ENCODE measurements at regions not wholly inside any gene's neighbourhood (a gene's known extent, or its start where the extent isn't known, plus 50 kb on each side); places are given as distances from the start of the nearest gene placed in this dataset.

DNA sequence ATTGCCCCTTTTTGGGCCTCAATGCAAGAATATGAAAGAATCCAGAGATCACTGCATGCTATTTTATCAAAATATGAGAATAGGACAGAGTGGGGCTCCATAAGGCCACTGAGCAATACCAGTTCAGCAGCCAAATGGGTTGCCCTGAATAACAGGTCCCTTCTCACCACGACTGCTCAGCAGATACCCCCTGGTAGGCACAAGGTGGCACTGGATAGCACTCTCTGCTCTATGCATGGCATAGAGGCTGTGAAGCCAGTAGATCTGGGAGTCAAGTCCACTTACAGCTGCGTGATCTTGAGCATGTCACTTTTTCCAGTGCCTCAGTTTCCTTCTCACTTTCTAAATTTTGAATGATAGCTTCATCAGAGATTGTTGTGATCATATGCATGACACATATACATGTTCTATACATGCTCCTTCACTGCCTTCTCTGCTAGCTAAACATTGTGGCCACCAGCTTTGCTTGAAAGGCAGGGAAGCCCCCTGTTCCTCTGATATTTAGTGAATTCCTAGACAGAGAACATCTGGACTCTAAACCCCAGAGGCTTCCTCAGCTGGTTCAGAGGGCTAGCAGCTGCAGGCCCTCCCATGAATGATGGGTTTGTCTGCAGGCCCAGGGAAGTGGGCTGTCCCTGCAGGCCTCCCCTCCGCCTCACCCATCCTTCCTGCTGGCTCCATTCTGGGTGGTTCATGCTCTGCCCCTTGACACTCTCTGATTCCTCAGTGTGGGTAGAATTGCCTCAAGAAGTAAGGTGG lies 84.9 kb upstream of the ASIC2 start:
- TF ChIP-seq ZFP3 (CRISPR knock-in tag; IDR thresholded peaks at IDR 0.05) (no peak), TCF4 (CRISPR knock-in tag; IDR thresholded peaks at IDR 0.05; ENCODE audit: borderline replicate concordance) (no peak), OSR1 (CRISPR knock-in tag; IDR thresholded peaks at IDR 0.05) (no peak), ZC3H10 (CRISPR knock-in tag; IDR thresholded peaks at IDR 0.05) (no peak), PPARA (CRISPR knock-in tag; IDR thresholded peaks at IDR 0.05; ENCODE audit: borderline replicate concordance) (no peak), TOX (CRISPR knock-in tag; IDR thresholded peaks at IDR 0.05; ENCODE audit: borderline replicate concordance) (no peak), CSDC2 (CRISPR knock-in tag; IDR thresholded peaks at IDR 0.05) (no peak), ISL1 (CRISPR knock-in tag; IDR thresholded peaks at IDR 0.05) (no peak), ZNF565 (CRISPR knock-in tag; conservative IDR thresholded peaks at IDR 0.05; ENCODE audit: low read depth) (no peak), GLIS3 (CRISPR knock-in tag; IDR thresholded peaks at IDR 0.05) (no peak), SNAI2 (CRISPR knock-in tag; IDR thresholded peaks at IDR 0.05) (no peak), ZNF70 (CRISPR knock-in tag; IDR thresholded peaks at IDR 0.05) (no peak), ARNTL (CRISPR knock-in tag; IDR thresholded peaks at IDR 0.05; ENCODE audit: borderline replicate concordance, low read depth) (no peak), ESRRG (CRISPR knock-in tag; IDR thresholded peaks at IDR 0.05) (no peak)
- TF ChIP-seq, protein P1, sequence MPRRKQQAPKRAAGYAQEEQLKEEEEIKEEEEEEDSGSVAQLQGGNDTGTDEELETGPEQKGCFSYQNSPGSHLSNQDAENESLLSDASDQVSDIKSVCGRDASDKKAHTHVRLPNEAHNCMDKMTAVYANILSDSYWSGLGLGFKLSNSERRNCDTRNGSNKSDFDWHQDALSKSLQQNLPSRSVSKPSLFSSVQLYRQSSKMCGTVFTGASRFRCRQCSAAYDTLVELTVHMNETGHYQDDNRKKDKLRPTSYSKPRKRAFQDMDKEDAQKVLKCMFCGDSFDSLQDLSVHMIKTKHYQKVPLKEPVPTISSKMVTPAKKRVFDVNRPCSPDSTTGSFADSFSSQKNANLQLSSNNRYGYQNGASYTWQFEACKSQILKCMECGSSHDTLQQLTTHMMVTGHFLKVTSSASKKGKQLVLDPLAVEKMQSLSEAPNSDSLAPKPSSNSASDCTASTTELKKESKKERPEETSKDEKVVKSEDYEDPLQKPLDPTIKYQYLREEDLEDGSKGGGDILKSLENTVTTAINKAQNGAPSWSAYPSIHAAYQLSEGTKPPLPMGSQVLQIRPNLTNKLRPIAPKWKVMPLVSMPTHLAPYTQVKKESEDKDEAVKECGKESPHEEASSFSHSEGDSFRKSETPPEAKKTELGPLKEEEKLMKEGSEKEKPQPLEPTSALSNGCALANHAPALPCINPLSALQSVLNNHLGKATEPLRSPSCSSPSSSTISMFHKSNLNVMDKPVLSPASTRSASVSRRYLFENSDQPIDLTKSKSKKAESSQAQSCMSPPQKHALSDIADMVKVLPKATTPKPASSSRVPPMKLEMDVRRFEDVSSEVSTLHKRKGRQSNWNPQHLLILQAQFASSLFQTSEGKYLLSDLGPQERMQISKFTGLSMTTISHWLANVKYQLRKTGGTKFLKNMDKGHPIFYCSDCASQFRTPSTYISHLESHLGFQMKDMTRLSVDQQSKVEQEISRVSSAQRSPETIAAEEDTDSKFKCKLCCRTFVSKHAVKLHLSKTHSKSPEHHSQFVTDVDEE (CRISPR knock-in tag; IDR thresholded peaks at IDR 0.05), result no peak
- TF ChIP-seq, protein P2, sequence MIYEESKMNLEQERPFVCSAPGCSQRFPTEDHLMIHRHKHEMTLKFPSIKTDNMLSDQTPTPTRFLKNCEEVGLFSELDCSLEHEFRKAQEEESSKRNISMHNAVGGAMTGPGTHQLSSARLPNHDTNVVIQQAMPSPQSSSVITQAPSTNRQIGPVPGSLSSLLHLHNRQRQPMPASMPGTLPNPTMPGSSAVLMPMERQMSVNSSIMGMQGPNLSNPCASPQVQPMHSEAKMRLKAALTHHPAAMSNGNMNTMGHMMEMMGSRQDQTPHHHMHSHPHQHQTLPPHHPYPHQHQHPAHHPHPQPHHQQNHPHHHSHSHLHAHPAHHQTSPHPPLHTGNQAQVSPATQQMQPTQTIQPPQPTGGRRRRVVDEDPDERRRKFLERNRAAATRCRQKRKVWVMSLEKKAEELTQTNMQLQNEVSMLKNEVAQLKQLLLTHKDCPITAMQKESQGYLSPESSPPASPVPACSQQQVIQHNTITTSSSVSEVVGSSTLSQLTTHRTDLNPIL (CRISPR knock-in tag; IDR thresholded peaks at IDR 0.05; ENCODE audit: low read depth), result no peak
- TF ChIP-seq, protein P3, sequence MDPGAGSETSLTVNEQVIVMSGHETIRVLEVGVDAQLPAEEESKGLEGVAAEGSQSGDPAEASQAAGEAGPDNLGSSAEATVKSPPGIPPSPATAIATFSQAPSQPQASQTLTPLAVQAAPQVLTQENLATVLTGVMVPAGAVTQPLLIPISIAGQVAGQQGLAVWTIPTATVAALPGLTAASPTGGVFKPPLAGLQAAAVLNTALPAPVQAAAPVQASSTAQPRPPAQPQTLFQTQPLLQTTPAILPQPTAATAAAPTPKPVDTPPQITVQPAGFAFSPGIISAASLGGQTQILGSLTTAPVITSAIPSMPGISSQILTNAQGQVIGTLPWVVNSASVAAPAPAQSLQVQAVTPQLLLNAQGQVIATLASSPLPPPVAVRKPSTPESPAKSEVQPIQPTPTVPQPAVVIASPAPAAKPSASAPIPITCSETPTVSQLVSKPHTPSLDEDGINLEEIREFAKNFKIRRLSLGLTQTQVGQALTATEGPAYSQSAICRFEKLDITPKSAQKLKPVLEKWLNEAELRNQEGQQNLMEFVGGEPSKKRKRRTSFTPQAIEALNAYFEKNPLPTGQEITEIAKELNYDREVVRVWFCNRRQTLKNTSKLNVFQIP (CRISPR knock-in tag; IDR thresholded peaks at IDR 0.05; ENCODE audit: borderline replicate concordance, low read depth), result no peak
- TF ChIP-seq, protein P4, sequence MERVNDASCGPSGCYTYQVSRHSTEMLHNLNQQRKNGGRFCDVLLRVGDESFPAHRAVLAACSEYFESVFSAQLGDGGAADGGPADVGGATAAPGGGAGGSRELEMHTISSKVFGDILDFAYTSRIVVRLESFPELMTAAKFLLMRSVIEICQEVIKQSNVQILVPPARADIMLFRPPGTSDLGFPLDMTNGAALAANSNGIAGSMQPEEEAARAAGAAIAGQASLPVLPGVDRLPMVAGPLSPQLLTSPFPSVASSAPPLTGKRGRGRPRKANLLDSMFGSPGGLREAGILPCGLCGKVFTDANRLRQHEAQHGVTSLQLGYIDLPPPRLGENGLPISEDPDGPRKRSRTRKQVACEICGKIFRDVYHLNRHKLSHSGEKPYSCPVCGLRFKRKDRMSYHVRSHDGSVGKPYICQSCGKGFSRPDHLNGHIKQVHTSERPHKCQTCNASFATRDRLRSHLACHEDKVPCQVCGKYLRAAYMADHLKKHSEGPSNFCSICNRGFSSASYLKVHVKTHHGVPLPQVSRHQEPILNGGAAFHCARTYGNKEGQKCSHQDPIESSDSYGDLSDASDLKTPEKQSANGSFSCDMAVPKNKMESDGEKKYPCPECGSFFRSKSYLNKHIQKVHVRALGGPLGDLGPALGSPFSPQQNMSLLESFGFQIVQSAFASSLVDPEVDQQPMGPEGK (CRISPR knock-in tag; IDR thresholded peaks at IDR 0.05; ENCODE audit: borderline replicate concordance), result no peak
- TF ChIP-seq, protein P5, sequence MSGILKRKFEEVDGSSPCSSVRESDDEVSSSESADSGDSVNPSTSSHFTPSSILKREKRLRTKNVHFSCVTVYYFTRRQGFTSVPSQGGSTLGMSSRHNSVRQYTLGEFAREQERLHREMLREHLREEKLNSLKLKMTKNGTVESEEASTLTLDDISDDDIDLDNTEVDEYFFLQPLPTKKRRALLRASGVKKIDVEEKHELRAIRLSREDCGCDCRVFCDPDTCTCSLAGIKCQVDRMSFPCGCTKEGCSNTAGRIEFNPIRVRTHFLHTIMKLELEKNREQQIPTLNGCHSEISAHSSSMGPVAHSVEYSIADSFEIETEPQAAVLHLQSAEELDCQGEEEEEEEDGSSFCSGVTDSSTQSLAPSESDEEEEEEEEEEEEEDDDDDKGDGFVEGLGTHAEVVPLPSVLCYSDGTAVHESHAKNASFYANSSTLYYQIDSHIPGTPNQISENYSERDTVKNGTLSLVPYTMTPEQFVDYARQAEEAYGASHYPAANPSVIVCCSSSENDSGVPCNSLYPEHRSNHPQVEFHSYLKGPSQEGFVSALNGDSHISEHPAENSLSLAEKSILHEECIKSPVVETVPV (CRISPR knock-in tag; IDR thresholded peaks at IDR 0.05), result no peak
- ATAC-seq, result no peak

DNA sequence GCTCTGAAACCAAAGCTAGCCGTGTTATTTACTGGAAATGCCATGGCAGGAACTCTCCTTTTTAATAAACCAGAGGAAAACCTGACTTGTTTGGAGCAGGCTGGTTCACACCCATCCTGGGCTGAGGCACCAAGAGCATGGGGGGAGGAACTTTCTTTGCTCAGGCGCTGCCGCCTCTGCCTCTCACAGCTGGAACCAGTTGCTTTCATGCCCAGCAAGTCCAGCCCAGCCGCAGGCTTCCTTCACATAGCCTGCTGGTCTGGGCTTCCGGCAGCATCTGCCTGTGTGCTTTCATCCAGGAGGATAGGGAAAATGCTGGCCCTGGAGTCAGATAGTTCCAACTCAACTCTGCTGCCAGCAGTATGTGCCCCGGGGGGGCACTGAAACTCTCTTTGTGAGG lies 88.1 kb upstream of the ASIC2 start:
- TF ChIP-seq, protein P1 (CRISPR knock-in tag; IDR thresholded peaks at IDR 0.05), result no peak
- TF ChIP-seq, protein P5 (CRISPR knock-in tag; IDR thresholded peaks at IDR 0.05), result no peak
- TF ChIP-seq ISL1 (CRISPR knock-in tag; IDR thresholded peaks at IDR 0.05) (no peak), ZFP30 (CRISPR knock-in tag; IDR thresholded peaks at IDR 0.05) (no peak), ARNTL (CRISPR knock-in tag; IDR thresholded peaks at IDR 0.05; ENCODE audit: borderline replicate concordance, low read depth) (no peak), ZC3H10 (CRISPR knock-in tag; IDR thresholded peaks at IDR 0.05) (no peak), CSDC2 (CRISPR knock-in tag; IDR thresholded peaks at IDR 0.05) (no peak)
- ATAC-seq, result no peak
